H1 (cell line): ENCODE measurements at regions not wholly inside any gene's neighbourhood (a gene's known extent, or its start where the extent isn't known, plus 50 kb on each side); places are given as distances from the start of the nearest gene placed in this dataset.
A peak's percentile ranks its signal among the peaks of the same experiment; 100 is the strongest.

Source experiments
- CTCF ChIA-PET: fragments of 300-600 bp; sonication (Branson Sonifier 250); formaldehyde crosslinking; loops from one replicate; lab custom pipeline; 2021; ENCODE audit not compliant: partially characterized antibody; lab: Charles Lee
- POLR2A ChIA-PET: fragments of 300-600 bp; sonication (Branson Sonifier 250); formaldehyde crosslinking; loops from one replicate; lab custom pipeline; 2021; ENCODE audit warnings: inconsistent platforms; ENCODE audit not compliant: partially characterized antibody; lab: Charles Lee
- DNase-seq, 2 experiments: peaks; one replicate each; pipeline versions ENCODE4 v3.0.0 to v3.0.0-alpha.2; 2010 to 2022; ENCODE audit warnings: low spot score in 2 of 2, low read depth in 1 of 2, mixed read lengths in 1 of 2
- FAIRE-seq: peaks from 2 replicates; lab custom pipeline; 2011; peaks lifted over from hg19 to GRCh38; lab: Jason Lieb, UNC
- H2AFZ ChIP-seq: 2 replicates; pipeline ENCODE4 v1.8.1; 2012; ENCODE audit warnings: low read length, inconsistent platforms
- H2AK5ac ChIP-seq: 2 replicates; pipeline ENCODE4 v1.6.1; 2013; ENCODE audit warnings: low read depth, low read length
- H2BK120ac ChIP-seq: replicated peaks from 2 replicates; pipeline ENCODE3; 2013; ENCODE audit warnings: low read depth, low read length, inconsistent platforms
- H2BK12ac ChIP-seq: 2 replicates; pipeline ENCODE4 v1.6.1; 2013; ENCODE audit warnings: low read depth, low read length
- H2BK15ac ChIP-seq: 2 replicates; pipeline ENCODE4 v1.6.1; 2013; ENCODE audit warnings: low read length
- H2BK20ac ChIP-seq: 2 replicates; pipeline ENCODE4 v1.6.1; 2013; ENCODE audit warnings: low read length
- H2BK5ac ChIP-seq: 2 replicates; pipeline ENCODE4 v1.6.1; 2013; ENCODE audit warnings: low read depth, low read length
- H3K14ac ChIP-seq: 2 replicates; pipeline ENCODE4 v1.6.1; 2013; ENCODE audit warnings: inconsistent platforms; ENCODE audit not compliant: insufficient read length
- H3K18ac ChIP-seq: 2 replicates; pipeline ENCODE4 v1.6.1; 2013; ENCODE audit warnings: low read length; ENCODE audit errors: extremely low read depth
- H3K23ac ChIP-seq: 2 replicates; pipeline ENCODE4 v1.6.1; 2013; ENCODE audit warnings: inconsistent platforms; ENCODE audit not compliant: insufficient read length
- H3K23me2 ChIP-seq: 2 replicates; pipeline ENCODE4 v1.6.1; 2013; ENCODE audit warnings: low read depth, low read length
- H3K27ac ChIP-seq: 2 replicates; pipeline ENCODE4 v1.6.1; 2011; ENCODE audit warnings: low read depth, low read length, inconsistent platforms
- H3K27me3 ChIP-seq, 4 experiments: replicated peaks in 1 of 4; 1 replicate in 1 of 4; 2 replicates in 3 of 4; pipeline versions ENCODE4 v1.6.1 to v1.8.1; 2011 to 2013; ENCODE audit warnings: low read length in 3 of 4, mild to moderate bottlenecking in 3 of 4, inconsistent platforms in 2 of 4, mixed read lengths in 2 of 4, moderate library complexity in 1 of 4; ENCODE audit not compliant: control insufficient read depth in 3 of 4, insufficient read depth in 3 of 4; ENCODE audit errors: extremely low read depth in 1 of 4
- H3K36me3 ChIP-seq, 4 experiments: 2 replicates each; pipeline versions ENCODE4 v1.6.1 to v1.8.1; 2011 to 2013; ENCODE audit warnings: mild to moderate bottlenecking in 4 of 4, low read length in 3 of 4, moderate library complexity in 2 of 4, control low read depth in 1 of 4, inconsistent platforms in 1 of 4; ENCODE audit not compliant: insufficient read depth in 4 of 4, control insufficient read depth in 2 of 4
- H3K4ac ChIP-seq: replicated peaks from 2 replicates; pipeline ENCODE3; 2013; ENCODE audit warnings: low read length, low read depth, mixed read lengths, inconsistent platforms; ENCODE audit not compliant: insufficient read length
- H3K4me1 ChIP-seq, 4 experiments: replicated peaks in 1 of 4; 1 replicate in 1 of 4; 2 replicates in 3 of 4; pipeline versions ENCODE4 v1.6.1 to v1.8.1; 2011 to 2013; ENCODE audit warnings: low read length in 3 of 4, inconsistent platforms in 2 of 4, mixed read lengths in 1 of 4; ENCODE audit not compliant: insufficient read depth in 4 of 4, control insufficient read depth in 3 of 4
- H3K4me2 ChIP-seq, 2 experiments: 2 replicates each; pipeline versions ENCODE4 v1.6.1 to v1.8.1; 2011 to 2013; ENCODE audit warnings: low read depth in 2 of 2, low read length in 2 of 2, control low read depth in 1 of 2, inconsistent platforms in 1 of 2, mild to moderate bottlenecking in 1 of 2; ENCODE audit not compliant: insufficient read depth in 1 of 2
- H3K4me3 ChIP-seq, 4 experiments: fragments of 200-600, 300-600 bp in 1 of 4; sonication (generic), shearing (Covaris generic), sonication (Bioruptor Twin) in 1 of 4; 2 replicates each; pipeline versions ENCODE4 v1.5.1 to v1.8.1; 2011 to 2016; ENCODE audit warnings: low read length in 4 of 4, low read depth in 3 of 4, control low read depth in 2 of 4, inconsistent platforms in 2 of 4, mild to moderate bottlenecking in 2 of 4, mixed read lengths in 1 of 4, moderate library complexity in 1 of 4; ENCODE audit not compliant: insufficient read depth in 2 of 4; ENCODE audit errors: extremely low read depth in 1 of 4
- H3K56ac ChIP-seq: replicated peaks from 2 replicates; pipeline ENCODE3; 2013; ENCODE audit warnings: low read depth, mild to moderate bottlenecking, mixed read lengths, low read length, inconsistent platforms; ENCODE audit not compliant: insufficient read length
- H3K79me1 ChIP-seq: 2 replicates; pipeline ENCODE4 v1.6.1; 2013; ENCODE audit warnings: low read depth, low read length, control low read depth
- H3K79me2 ChIP-seq, 2 experiments: 2 replicates each; pipeline versions ENCODE4 v1.6.1 to v1.8.1; 2012 to 2013; ENCODE audit warnings: low read length in 2 of 2, mild to moderate bottlenecking in 2 of 2, inconsistent platforms in 1 of 2; ENCODE audit not compliant: insufficient read depth in 2 of 2, control insufficient read depth in 1 of 2
- H3K9ac ChIP-seq, 4 experiments: replicated peaks in 1 of 4; 1 replicate in 1 of 4; 2 replicates in 3 of 4; pipeline versions ENCODE4 v1.6.1 to v1.8.1; 2011 to 2013; ENCODE audit warnings: low read depth in 3 of 4, low read length in 3 of 4, control low read depth in 2 of 4, mild to moderate bottlenecking in 2 of 4, moderate library complexity in 2 of 4, inconsistent platforms in 1 of 4; ENCODE audit errors: extremely low read depth in 1 of 4
- H3K9me3 ChIP-seq, 2 experiments: 2 replicates each; pipeline versions ENCODE4 v1.6.1 to v1.8.1; 2012 to 2013; ENCODE audit warnings: mild to moderate bottlenecking in 2 of 2, moderate library complexity in 2 of 2, control low read depth in 1 of 2, inconsistent platforms in 1 of 2, low read depth in 1 of 2, low read length in 1 of 2, mixed read lengths in 1 of 2; ENCODE audit not compliant: insufficient read depth in 2 of 2
- H4K20me1 ChIP-seq, 2 experiments: replicated peaks in 1 of 2; 2 replicates each; pipeline versions ENCODE3 to v1.8.1; 2011 to 2013; ENCODE audit warnings: inconsistent platforms in 2 of 2, low read length in 2 of 2, mild to moderate bottlenecking in 1 of 2; ENCODE audit not compliant: insufficient read depth in 2 of 2, control insufficient read depth in 1 of 2
- H4K5ac ChIP-seq: 2 replicates; pipeline ENCODE4 v1.6.1; 2013; ENCODE audit warnings: low read length, low read depth, mixed read lengths, inconsistent platforms; ENCODE audit not compliant: insufficient read length
- H4K8ac ChIP-seq: 2 replicates; pipeline ENCODE4 v1.8.0; 2013; ENCODE audit warnings: mild to moderate bottlenecking, moderate library complexity, low read length, inconsistent platforms; ENCODE audit not compliant: insufficient read depth; ENCODE audit errors: extremely low read depth
- H4K91ac ChIP-seq: replicated peaks from 2 replicates; pipeline ENCODE3; 2013; ENCODE audit warnings: low read length, mixed read lengths, inconsistent platforms; ENCODE audit not compliant: insufficient read length
- E2F6 ChIP-seq: IDR thresholded peaks from 2 replicates; pipeline ENCODE4 v1.6.1; 2012; ENCODE audit warnings: inconsistent platforms
- GABPA ChIP-seq: IDR thresholded peaks from 2 replicates; pipeline ENCODE4 v1.6.1; 2011; ENCODE audit warnings: mild to moderate bottlenecking, low read length, moderate library complexity, borderline replicate concordance; ENCODE audit not compliant: insufficient read depth
- KDM4A ChIP-seq: IDR thresholded peaks from one replicate; pipeline ENCODE4 v1.7.1; 2012; ENCODE audit warnings: low read depth, mild to moderate bottlenecking, moderate library complexity, low read length, inconsistent platforms; ENCODE audit not compliant: severe bottlenecking
- MAX ChIP-seq: IDR thresholded peaks from 2 replicates; pipeline ENCODE4 v1.6.1; 2012; ENCODE audit warnings: inconsistent platforms
- YY1 ChIP-seq: IDR thresholded peaks from 2 replicates; pipeline ENCODE4 v1.6.1; 2011; ENCODE audit warnings: low read depth, mild to moderate bottlenecking, low read length
- WGBS, 2 experiments: shearing (Covaris generic) in 1 of 2; methylation state at CpG; one replicate each; pipeline versions ENCODE4 v1.1.6 to v1.1.7; 2013 to 2015; ENCODE audit warnings: low lambda C conversion rate in 2 of 2, mixed read lengths in 2 of 2, inconsistent platforms in 1 of 2, low coverage in 1 of 2, missing lambda C conversion rate in 1 of 2; ENCODE audit not compliant: insufficient replicate concordance in 2 of 2, insufficient coverage in 1 of 2, insufficient read length in 1 of 2; ENCODE audit errors: extremely low coverage in 1 of 2, missing lambda C conversion rate in 1 of 2; 5-methylcytosine and 5-hydroxymethylcytosine counted together

GRCh38 chr2:7900593-7900992 lies 781.3 kb upstream of the ID2 start:
- CTCF ChIA-PET: no interaction called here
- H3K27ac ChIP-seq: no peak overlapping the region
- H2BK12ac ChIP-seq: no peak overlapping the region

More at GRCh38 chr2:7900593-7900992, 781.3 kb upstream of the ID2 start:
- Histone ChIP-seq H4K5ac (no peak overlapping the region), H3K9me3 (peaks cover 0 to 5% of the 10 kb centered on the region in 2 experiments; a peak in 1 of 4 replicates), H3K56ac (no peak overlapping the region), H4K20me1 (no peaks in the 10 kb centered on the region), H3K4me1 (peaks cover 3 to 20% (median 10%) of the 10 kb centered on the region in 4 experiments; a peak in 6 of 7 replicates), H3K23ac (no peak overlapping the region), H3K23me2 (no peaks in the 10 kb centered on the region), H2BK120ac (peak overlapping the region; percentile 67), H3K4me3 (no peak overlapping the region), H2BK20ac (no peak overlapping the region), H3K79me2 (no peaks in the 10 kb centered on the region), H2AFZ (no peak overlapping the region), H3K27me3 (no peaks in the 10 kb centered on the region; a peak in 1 of 7 replicates), H3K79me1 (no peaks in the 10 kb centered on the region), H3K4me2 (peak overlapping the region in 1 of 2 experiments; percentile 13; a peak in 2 of 4 replicates), H3K18ac (peak overlapping the region; percentile 73), H4K91ac (peak overlapping the region; percentile 75), H3K9ac (no peak overlapping the region), H2BK5ac (peak overlapping the region; percentile 15; the same call in 1 of the 2 replicates), H3K36me3 (peaks cover 0 to 4% (median 0%) of the 10 kb centered on the region in 4 experiments; a peak in 1 of 8 replicates), H3K4ac (peak overlapping the region; percentile 4), H3K14ac (no peak overlapping the region), H2AK5ac (0 out of 2 replicates have a peak overlapping the region, but pooled peaks have one; percentile 33), H4K8ac (no peak overlapping the region), H2BK15ac (no peak overlapping the region)
- 88% methylated on average over 5 of the region's 5 CpGs; no CpG with 5 or more reads in 1 of the 2 experiments for WGBS, 2 experiments
- TF ChIP-seq MAX (peak; percentile 41; the same call in 1 of the 2 replicates), KDM4A (no peak), YY1 (no peak), GABPA (no peak), E2F6 (peak; percentile 72)
- POLR2A ChIA-PET: interaction anchor here (1.0 to 1.4 kb wide), 2 partner anchors 10 to 22 kb away, joined by 3 to 5 read pairs; no protein-coding TSS in a partner anchor
- FAIRE-seq (no peak), DNase-seq (no peak)
